ENCODE measurements at regions not wholly inside any gene's neighbourhood (a gene's known extent, or its start where the extent isn't known, plus 50 kb on each side); places are given as distances from the start of the nearest gene placed in this dataset.
"Not testable (repeated sequence)": the region's sequence is repeated elsewhere in the genome, so short reads cannot be mapped to it uniquely, and the experiment has no call there.

GRCh38 chr21:5103880-5104561, 5417.4 kb upstream of the TPTE start:
- not testable (repeated sequence) for DNase-seq (ENCODE audit: low read depth)

- DNase-seq (ENCODE audit: low read depth) = not testable (repeated sequence)
Measured at GRCh38 chr21:5104562-5104928, 5416.8 kb upstream of the TPTE start.

- DNase-seq (ENCODE audit: low read depth) = not testable (repeated sequence)
Measured at GRCh38 chr21:5105939-5106708, 5415.3 kb upstream of the TPTE start.

- DNase-seq (ENCODE audit: low read depth) = not testable (repeated sequence)
Measured at GRCh38 chr21:5106767-5107464, 5414.5 kb upstream of the TPTE start.

GRCh38 chr21:5107637-5108036, 5413.7 kb upstream of the TPTE start:
- not testable (repeated sequence) for DNase-seq (ENCODE audit: low read depth)

- DNase-seq (ENCODE audit: low read depth) = not testable (repeated sequence)
Measured at GRCh38 chr21:5108048-5108775, 5413.2 kb upstream of the TPTE start.

- not testable (repeated sequence) for DNase-seq (ENCODE audit: low read depth)
Measured at GRCh38 chr21:5111197-5111596, 5410.2 kb upstream of the TPTE start.

- DNase-seq (ENCODE audit: low read depth) = not testable (repeated sequence)
Measured at GRCh38 chr21:5113092-5113491, 5408.3 kb upstream of the TPTE start.

- DNase-seq (ENCODE audit: low read depth) = not testable (repeated sequence)
Measured at GRCh38 chr21:5114468-5114867, 5406.9 kb upstream of the TPTE start.

GRCh38 chr21:5114893-5115645, 5406.3 kb upstream of the TPTE start:
- not testable (repeated sequence) for DNase-seq (ENCODE audit: low read depth)

GRCh38 chr21:5115646-5116343, 5405.6 kb upstream of the TPTE start:
- DNase-seq (ENCODE audit: low read depth) = not testable (repeated sequence)

GRCh38 chr21:5116344-5117123, 5404.8 kb upstream of the TPTE start:
- DNase-seq (ENCODE audit: low read depth) = not testable (repeated sequence)

GRCh38 chr21:5117135-5117534, 5404.2 kb upstream of the TPTE start:
- not testable (repeated sequence) for DNase-seq (ENCODE audit: low read depth)

GRCh38 chr21:5117666-5118295, 5403.6 kb upstream of the TPTE start:
- not testable (repeated sequence) for DNase-seq (ENCODE audit: low read depth)

- peak; percentile 30 for DNase-seq (ENCODE audit: low read depth)
Measured at GRCh38 chr21:5118296-5118679, 5403.1 kb upstream of the TPTE start.

GRCh38 chr21:5119179-5119578, 5402.2 kb upstream of the TPTE start:
- not testable (repeated sequence) for DNase-seq (ENCODE audit: low read depth)

- not testable (repeated sequence) for DNase-seq (ENCODE audit: low read depth)
Measured at GRCh38 chr21:5121399-5121798, 5400.0 kb upstream of the TPTE start.

GRCh38 chr21:5121849-5122248, 5399.5 kb upstream of the TPTE start:
- not testable (repeated sequence) for DNase-seq (ENCODE audit: low read depth)

- peak; percentile 55 for DNase-seq (ENCODE audit: low read depth)
Measured at GRCh38 chr21:5123655-5124054, 5397.7 kb upstream of the TPTE start.
